Tongue (tissue), 1 donor: ENCODE measurements at regions not wholly inside any gene's neighbourhood (a gene's known extent, or its start where the extent isn't known, plus 50 kb on each side); places are given as distances from the start of the nearest gene placed in this dataset.
A peak's percentile ranks its signal among the peaks of the same experiment; 100 is the strongest.

ENCODE experiments used
- DNase-seq: peaks from one replicate; pipeline ENCODE4 v3.0.0-alpha.2; 2015

- no peak for DNase-seq
Measured at GRCh38 chr4:121519236-121519838, 138.5 kb upstream of the QRFPR start.

- DNase-seq = no peak
Measured at GRCh38 chr4:121517241-121517640, 136.4 kb upstream of the QRFPR start.

- no peak for DNase-seq
Measured at GRCh38 chr4:121514443-121514842, 133.6 kb upstream of the QRFPR start.

- no peak for DNase-seq
Measured at GRCh38 chr4:121510341-121510874, 129.6 kb upstream of the QRFPR start.

GRCh38 chr4:121485190-121485804, 104.5 kb upstream of the QRFPR start:
- DNase-seq = no peak

GRCh38 chr4:121484633-121485032, 103.8 kb upstream of the QRFPR start:
- DNase-seq = peak; percentile 12

GRCh38 chr4:121479808-121480207, 99.0 kb upstream of the QRFPR start:
- DNase-seq = no peak

GRCh38 chr4:121477480-121477879, 96.7 kb upstream of the QRFPR start:
- no peak for DNase-seq

- no peak for DNase-seq
Measured at GRCh38 chr4:121477079-121477478, 96.3 kb upstream of the QRFPR start.

GRCh38 chr4:121472937-121473721, 92.3 kb upstream of the QRFPR start:
- no peak for DNase-seq

- no peak for DNase-seq
Measured at GRCh38 chr4:121464854-121465253, 84.0 kb upstream of the QRFPR start.

- DNase-seq = peak; percentile 75
Measured at GRCh38 chr4:121462660-121463261, 81.9 kb upstream of the QRFPR start.

GRCh38 chr4:121459026-121459425, 78.2 kb upstream of the QRFPR start:
- no peak for DNase-seq

- DNase-seq = no peak
Measured at GRCh38 chr4:121457278-121457875, 76.6 kb upstream of the QRFPR start.

- no peak for DNase-seq
Measured at GRCh38 chr4:121455285-121455684, 74.5 kb upstream of the QRFPR start.

GRCh38 chr4:121454251-121454979, 73.6 kb upstream of the QRFPR start:
- no peak for DNase-seq

- no peak for DNase-seq
Measured at GRCh38 chr4:121451310-121451709, 70.5 kb upstream of the QRFPR start.

- no peak for DNase-seq
Measured at GRCh38 chr4:121449416-121449815, 68.6 kb upstream of the QRFPR start.

- DNase-seq = no peak
Measured at GRCh38 chr4:121448231-121448630, 67.4 kb upstream of the QRFPR start.

GRCh38 chr4:121439669-121440068, 58.9 kb upstream of the QRFPR start:
- DNase-seq = no peak
